Fibroblast of skin of back (primary cell): ENCODE measurements at regions not wholly inside any gene's neighbourhood (a gene's known extent, or its start where the extent isn't known, plus 50 kb on each side); places are given as distances from the start of the nearest gene placed in this dataset.

Experiments used
- DNase-seq: peaks from one replicate; pipeline ENCODE4 v3.0.0-alpha.2; 2013

- DNase-seq = no peak
These were observed 329.5 kb downstream of the PRL start for GRCh38 chr6:21967056-21967974.

- no peak for DNase-seq
These were observed 328.4 kb downstream of the PRL start for GRCh38 chr6:21968411-21968810.

GRCh38 chr6:21969192-21969591 is 327.6 kb downstream of the PRL start:
- DNase-seq = no peak

- DNase-seq = no peak
These were observed 326.1 kb downstream of the PRL start for GRCh38 chr6:21970569-21971300.

- no peak for DNase-seq
These were observed 325.3 kb downstream of the PRL start for GRCh38 chr6:21971541-21971940.

- DNase-seq = no peak
These were observed 324.3 kb downstream of the PRL start for GRCh38 chr6:21972516-21972915.

GRCh38 chr6:21977346-21977745 is 319.5 kb downstream of the PRL start:
- DNase-seq = no peak

- DNase-seq = no peak
These were observed 315.5 kb downstream of the PRL start for GRCh38 chr6:21981235-21981833.

GRCh38 chr6:21984135-21984534 is 312.7 kb downstream of the PRL start:
- no peak for DNase-seq

- DNase-seq = peak; percentile 17
These were observed 312.3 kb downstream of the PRL start for GRCh38 chr6:21984561-21984960.

- no peak for DNase-seq
These were observed 310.9 kb downstream of the PRL start for GRCh38 chr6:21985904-21986303.

- DNase-seq = no peak
These were observed 310.1 kb downstream of the PRL start for GRCh38 chr6:21986703-21987102.

- peak; percentile 94 for DNase-seq
These were observed 309.3 kb downstream of the PRL start for GRCh38 chr6:21987501-21987957.

GRCh38 chr6:21990577-21990976 is 306.3 kb downstream of the PRL start:
- no peak for DNase-seq

GRCh38 chr6:21992178-21992967 is 304.5 kb downstream of the PRL start:
- peak; percentile 67 for DNase-seq

- no peak for DNase-seq
These were observed 303.0 kb downstream of the PRL start for GRCh38 chr6:21993841-21994240.

GRCh38 chr6:21994821-21995220 is 302.0 kb downstream of the PRL start:
- no peak for DNase-seq

- DNase-seq = no peak
These were observed 301.5 kb downstream of the PRL start for GRCh38 chr6:21995318-21995717.

- no peak for DNase-seq
These were observed 300.3 kb downstream of the PRL start for GRCh38 chr6:21996425-21997118.

- peak; percentile 25 for DNase-seq
These were observed 299.5 kb downstream of the PRL start for GRCh38 chr6:21997119-21998037.

- DNase-seq = no peak
These were observed 298.3 kb downstream of the PRL start for GRCh38 chr6:21998582-21998981.
